GM23338 (cell line): ENCODE measurements at regions not wholly inside any gene's neighbourhood (a gene's known extent, or its start where the extent isn't known, plus 50 kb on each side); places are given as distances from the start of the nearest gene placed in this dataset.

Experiments used
- ATAC-seq: fragments of 200-7000 bp; cut with Tn5 transposase; 3 replicates; pipeline ENCODE4 v1.9.1; 2020
- DNase-seq: peaks from one replicate; pipeline ENCODE4 v3.0.0-alpha.2; 2015; ENCODE audit warnings: low spot score
- H2AFZ ChIP-seq: fragments of 200-600 bp; sonication (generic); 2 replicates; pipeline ENCODE4 v1.8.0; 2016; ENCODE audit warnings: antibody characterized with exemption, mild to moderate bottlenecking, moderate library complexity
- H3F3A ChIP-seq: fragments of 200-600 bp; sonication (generic); replicated peaks from 2 replicates; pipeline ENCODE4 v1.8.0; 2017; ENCODE audit warnings: antibody characterized with exemption, mixed run types, low read depth
- H3K27ac ChIP-seq: fragments of 200-600 bp; sonication (generic); 2 replicates; pipeline ENCODE4 v1.6.1; 2016; ENCODE audit warnings: low read depth
- H3K27me3 ChIP-seq: fragments of 200-600 bp; sonication (generic); 2 replicates; pipeline ENCODE4 v1.8.0; 2016; ENCODE audit warnings: mild to moderate bottlenecking, mixed run types, moderate library complexity; ENCODE audit not compliant: insufficient read depth
- H3K36me3 ChIP-seq: fragments of 200-600 bp; sonication (generic); 2 replicates; pipeline ENCODE4 v1.8.0; 2016; ENCODE audit warnings: mild to moderate bottlenecking; ENCODE audit not compliant: insufficient read depth
- H3K4me1 ChIP-seq: fragments of 200-600 bp; sonication (generic); 2 replicates; pipeline ENCODE4 v1.8.0; 2016; ENCODE audit warnings: mild to moderate bottlenecking, moderate library complexity; ENCODE audit not compliant: insufficient read depth
- H3K4me2 ChIP-seq: fragments of 200-600 bp; sonication (generic); 2 replicates; pipeline ENCODE4 v1.7.1; 2017; ENCODE audit warnings: mixed run types
- H3K4me3 ChIP-seq: fragments of 200-600 bp; sonication (generic); 2 replicates; pipeline ENCODE4 v1.6.1; 2016; ENCODE audit warnings: mixed run types
- H3K79me2 ChIP-seq: fragments of 200-600 bp; sonication (generic); replicated peaks from 2 replicates; pipeline ENCODE4 v1.8.0; 2017; ENCODE audit warnings: mild to moderate bottlenecking; ENCODE audit not compliant: insufficient read depth
- H3K9me2 ChIP-seq: fragments of 200-600 bp; sonication (generic); 2 replicates; pipeline ENCODE4 v1.8.0; 2017; ENCODE audit not compliant: insufficient read depth
- H4K20me1 ChIP-seq: fragments of 200-600 bp; sonication (generic); replicated peaks from 2 replicates; pipeline ENCODE4 v1.8.0; 2017; ENCODE audit warnings: mild to moderate bottlenecking; ENCODE audit not compliant: insufficient read depth
- H3K27ac Mint-ChIP-seq: 2 replicates; pipeline ENCODE4 v1.8.0; 2020; ENCODE audit warnings: inconsistent platforms, mild to moderate bottlenecking, moderate library complexity, mixed read lengths
- H3K27me3 Mint-ChIP-seq: 3 replicates; pipeline ENCODE4 v1.8.0; 2022; ENCODE audit warnings: low read depth, mild to moderate bottlenecking, moderate library complexity, mixed read lengths, inconsistent platforms; ENCODE audit not compliant: insufficient read depth, poor library complexity
- H3K36me3 Mint-ChIP-seq: 3 replicates; pipeline ENCODE4 v1.8.0; 2021; ENCODE audit warnings: low read depth, mild to moderate bottlenecking, inconsistent platforms, moderate library complexity, mixed read lengths
- H3K4me1 Mint-ChIP-seq: 3 replicates; pipeline ENCODE4 v1.8.0; 2020; ENCODE audit warnings: mild to moderate bottlenecking, inconsistent platforms, mixed read lengths
- H3K4me3 Mint-ChIP-seq: 3 replicates; pipeline ENCODE4 v1.8.0; 2021; ENCODE audit warnings: moderate library complexity, mild to moderate bottlenecking, inconsistent platforms, mixed read lengths
- H3K9me3 Mint-ChIP-seq: 3 replicates; pipeline ENCODE4 v1.8.0; 2020; ENCODE audit warnings: moderate library complexity, mild to moderate bottlenecking, inconsistent platforms, mixed read lengths
- CREB1 ChIP-seq: fragments of 250-450 bp; sonication (Bioruptor Pico); IDR thresholded peaks from 2 replicates; pipeline ENCODE4 v1.5.0; 2020; ENCODE audit warnings: low read depth, mild to moderate bottlenecking, moderate library complexity
- POLR2AphosphoS5 ChIP-seq: IDR thresholded peaks from 2 replicates; pipeline ENCODE4 v1.6.1; 2016; ENCODE audit warnings: antibody characterized with exemption, low read depth
- REST ChIP-seq: IDR thresholded peaks from one replicate; pipeline ENCODE4 v1.6.1; 2018; ENCODE audit warnings: antibody characterized with exemption; ENCODE audit not compliant: unreplicated experiment
- ZNF114 ChIP-seq: fragments of 250-450 bp; sonication (Bioruptor Pico); IDR thresholded peaks from 2 replicates; pipeline ENCODE4 v1.5.0; 2020; ENCODE audit warnings: mild to moderate bottlenecking, moderate library complexity
- ZNF462 ChIP-seq: fragments of 250-450 bp; sonication (Bioruptor Pico); IDR thresholded peaks from 2 replicates; pipeline ENCODE4 v1.5.0; 2020; ENCODE audit warnings: mild to moderate bottlenecking, moderate library complexity

- Histone ChIP-seq H3K27me3 (no peaks in the 10 kb centered on the region), H3K4me1 (peaks cover 10% of the 10 kb centered on the region; the same call in 1 of the 2 replicates), H3K4me2 (no peak overlapping the region), H3K4me3 (no peak overlapping the region), H3F3A (no peaks in the 10 kb centered on the region), H3K79me2 (no peaks in the 10 kb centered on the region), H3K9me2 (no peaks in the 10 kb centered on the region), H2AFZ (no peak overlapping the region), H3K27ac (no peak overlapping the region), H3K36me3 (no peaks in the 10 kb centered on the region), H4K20me1 (no peaks in the 10 kb centered on the region)
- Mint-ChIP-seq H3K36me3 (no peaks in the 10 kb centered on the region), H3K4me1 (peaks cover 23% of the 10 kb centered on the region), H3K9me3 (no peaks in the 10 kb centered on the region), H3K27ac (no peak overlapping the region), H3K4me3 (no peak overlapping the region), H3K27me3 (no peaks in the 10 kb centered on the region)
- DNase-seq: no peak
- TF ChIP-seq CREB1: no peak
- no peak for TF ChIP-seq ZNF114 (CRISPR knock-in tag)
- TF ChIP-seq ZNF462: no peak
- no peak for TF ChIP-seq POLR2AphosphoS5
- TF ChIP-seq REST: no peak
- ATAC-seq: no peak
These were observed 441.0 kb downstream of the KLF12 start for GRCh38 chr13:73693215-73693614.
